GM19238 (cell line): ENCODE measurements at regions not wholly inside any gene's neighbourhood (a gene's known extent, or its start where the extent isn't known, plus 50 kb on each side); places are given as distances from the start of the nearest gene placed in this dataset.

Experiments
- DNase-seq: peaks from one replicate; pipeline ENCODE4 v3.0.0; 2011; ENCODE audit warnings: low spot score; ENCODE audit not compliant: insufficient read length

- DNase-seq: no peak
Measured at GRCh38 chr2:6064757-6065156, 372.6 kb downstream of the SOX11 start.

- DNase-seq: no peak
Measured at GRCh38 chr2:6065703-6066102, 373.5 kb downstream of the SOX11 start.

- no peak for DNase-seq
Measured at GRCh38 chr2:6067089-6067488, 374.9 kb downstream of the SOX11 start.

- no peak for DNase-seq
Measured at GRCh38 chr2:6067806-6068205, 375.6 kb downstream of the SOX11 start.

GRCh38 chr2:6068429-6068828, 376.2 kb downstream of the SOX11 start:
- no peak for DNase-seq

- DNase-seq: no peak
Measured at GRCh38 chr2:6069381-6069780, 377.2 kb downstream of the SOX11 start.

GRCh38 chr2:6071519-6071918, 379.3 kb downstream of the SOX11 start:
- no peak for DNase-seq

- no peak for DNase-seq
Measured at GRCh38 chr2:6072276-6072675, 380.1 kb downstream of the SOX11 start.

- no peak for DNase-seq
Measured at GRCh38 chr2:6072768-6073167, 380.6 kb downstream of the SOX11 start.

- DNase-seq: no peak
Measured at GRCh38 chr2:6073191-6074088, 381.3 kb downstream of the SOX11 start.

- DNase-seq: no peak
Measured at GRCh38 chr2:6074089-6074643, 382.0 kb downstream of the SOX11 start.

GRCh38 chr2:6077585-6077984, 385.4 kb downstream of the SOX11 start:
- DNase-seq: no peak

- no peak for DNase-seq
Measured at GRCh38 chr2:6078414-6078813, 386.2 kb downstream of the SOX11 start.

GRCh38 chr2:6079405-6079804, 387.2 kb downstream of the SOX11 start:
- DNase-seq: no peak

GRCh38 chr2:6080932-6081753, 389.0 kb downstream of the SOX11 start:
- DNase-seq: no peak

GRCh38 chr2:6081955-6082624, 389.9 kb downstream of the SOX11 start:
- DNase-seq: no peak

GRCh38 chr2:6082625-6083018, 390.4 kb downstream of the SOX11 start:
- DNase-seq: no peak

GRCh38 chr2:6083136-6083535, 391.0 kb downstream of the SOX11 start:
- DNase-seq: no peak

GRCh38 chr2:6089474-6089873, 397.3 kb downstream of the SOX11 start:
- DNase-seq: no peak

GRCh38 chr2:6103372-6103771, 411.2 kb downstream of the SOX11 start:
- DNase-seq: no peak

- DNase-seq: no peak
Measured at GRCh38 chr2:6103949-6104348, 411.8 kb downstream of the SOX11 start.

GRCh38 chr2:6107290-6107689, 415.1 kb downstream of the SOX11 start:
- no peak for DNase-seq
